ENCODE measurements at regions not wholly inside any gene's neighbourhood (a gene's known extent, or its start where the extent isn't known, plus 50 kb on each side); places are given as distances from the start of the nearest gene placed in this dataset.

DNA sequence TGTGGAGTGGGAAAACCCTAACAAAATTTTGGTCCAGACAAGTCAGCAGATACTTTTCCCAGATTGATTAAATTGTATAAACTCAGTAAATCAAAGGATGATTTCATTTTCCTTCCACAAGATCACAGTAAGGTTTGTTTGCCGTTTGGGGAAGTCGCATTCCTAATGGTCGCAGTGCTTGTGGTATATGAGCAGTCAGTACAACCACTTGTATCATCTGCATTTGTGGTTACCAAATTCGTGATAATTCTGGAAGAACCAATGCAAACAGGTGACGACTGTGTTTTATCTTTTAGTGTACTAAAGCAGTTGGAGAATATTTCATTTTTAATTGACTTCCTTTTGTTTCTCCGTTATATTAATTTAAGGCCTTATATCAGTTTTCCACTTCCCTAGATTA, 100.0 kb upstream of the CNTN6 start:
- 65 to 74% (median 68%) methylated on average over 6 of the region's 6 CpGs for WGBS, 5 donors

DNA sequence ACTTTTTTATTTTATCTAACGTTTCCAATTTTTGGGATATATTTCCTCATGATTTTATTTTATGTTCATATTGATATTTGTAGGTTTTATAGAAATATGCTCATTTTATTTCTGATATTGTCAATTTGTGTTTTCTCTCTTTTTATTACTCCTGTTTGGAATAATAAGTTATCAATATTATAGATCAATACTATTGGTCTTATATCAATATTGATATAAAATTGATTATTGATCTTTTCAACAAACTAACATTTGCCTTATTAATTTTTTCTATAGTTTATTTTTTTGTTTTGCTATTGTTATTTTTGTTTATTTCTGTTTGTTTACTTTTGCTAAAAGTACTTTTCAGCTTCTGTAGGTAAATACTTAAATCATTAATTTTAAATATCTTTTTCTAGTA, 90.8 kb upstream of the CNTN6 start:
- DNase-seq, result no peak
- Histone ChIP-seq H3K4me3 (no peak overlapping the region), H3K27ac (no peak overlapping the region), H3K36me3 (no peaks in the 10 kb centered on the region), H3K9me3 (peaks cover 0 to 7% (median 2%) of the 10 kb centered on the region in 4 donors), H3K27me3 (no peaks in the 10 kb centered on the region), H3K4me1 (no peaks in the 10 kb centered on the region)
- TF ChIP-seq POLR2A (IDR thresholded peaks at IDR 0.05) (no peak), EP300 (IDR thresholded peaks at IDR 0.05) (no peak), POLR2AphosphoS5 (IDR thresholded peaks at IDR 0.05) (no peak)
- TF ChIP-seq, protein P1, sequence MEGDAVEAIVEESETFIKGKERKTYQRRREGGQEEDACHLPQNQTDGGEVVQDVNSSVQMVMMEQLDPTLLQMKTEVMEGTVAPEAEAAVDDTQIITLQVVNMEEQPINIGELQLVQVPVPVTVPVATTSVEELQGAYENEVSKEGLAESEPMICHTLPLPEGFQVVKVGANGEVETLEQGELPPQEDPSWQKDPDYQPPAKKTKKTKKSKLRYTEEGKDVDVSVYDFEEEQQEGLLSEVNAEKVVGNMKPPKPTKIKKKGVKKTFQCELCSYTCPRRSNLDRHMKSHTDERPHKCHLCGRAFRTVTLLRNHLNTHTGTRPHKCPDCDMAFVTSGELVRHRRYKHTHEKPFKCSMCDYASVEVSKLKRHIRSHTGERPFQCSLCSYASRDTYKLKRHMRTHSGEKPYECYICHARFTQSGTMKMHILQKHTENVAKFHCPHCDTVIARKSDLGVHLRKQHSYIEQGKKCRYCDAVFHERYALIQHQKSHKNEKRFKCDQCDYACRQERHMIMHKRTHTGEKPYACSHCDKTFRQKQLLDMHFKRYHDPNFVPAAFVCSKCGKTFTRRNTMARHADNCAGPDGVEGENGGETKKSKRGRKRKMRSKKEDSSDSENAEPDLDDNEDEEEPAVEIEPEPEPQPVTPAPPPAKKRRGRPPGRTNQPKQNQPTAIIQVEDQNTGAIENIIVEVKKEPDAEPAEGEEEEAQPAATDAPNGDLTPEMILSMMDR (IDR thresholded peaks at IDR 0.05), result no peak
- WGBS, 5 donors, result 75 to 91% (median 85%) methylated on average over 1 of the region's 1 CpG
- intact Hi-C loops (cut with DNase I; ENCODE audit: low total_unique reads), result no loop called here

More for the DNA sequence above, 100.0 kb upstream of the CNTN6 start:
- intact Hi-C loops (cut with DNase I; ENCODE audit: low total_unique reads), result no loop called here
- Histone ChIP-seq H3K4me1 (no peaks in the 10 kb centered on the region), H3K4me3 (no peak overlapping the region), H3K9me3 (peaks cover 0 to 16% (median under 1%) of the 10 kb centered on the region in 4 donors), H3K36me3 (no peaks in the 10 kb centered on the region), H3K27me3 (no peaks in the 10 kb centered on the region), H3K27ac (no peak overlapping the region)
- DNase-seq, result no peak
- no peak for TF ChIP-seq POLR2A (IDR thresholded peaks at IDR 0.05)
- TF ChIP-seq EP300 (IDR thresholded peaks at IDR 0.05), result no peak

DNA sequence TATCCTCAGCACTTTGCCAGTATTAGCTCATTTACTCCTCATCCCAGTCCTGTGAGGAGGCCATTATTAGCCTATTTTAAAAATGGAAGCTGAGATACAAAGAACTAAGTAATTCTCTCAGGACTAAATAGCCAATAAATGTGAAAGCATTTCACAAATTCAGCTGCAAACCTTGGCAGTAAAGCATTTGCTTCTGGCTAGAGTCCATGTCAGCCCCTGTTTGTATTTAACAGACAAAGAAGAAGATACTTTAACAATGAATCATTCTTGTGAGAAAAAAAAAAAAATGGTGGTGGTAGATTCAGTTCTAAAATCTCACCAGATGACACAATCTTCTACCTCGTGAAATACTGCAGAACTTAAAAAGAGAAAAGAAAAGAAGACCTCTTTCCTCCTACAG, 85.0 kb upstream of the CNTN6 start:
- H3K36me3 ChIP-seq, result no peaks in the 10 kb centered on the region
- WGBS, 5 donors, result 35 to 48% (median 38%) methylated on average over 1 of the region's 1 CpG
- no peak for TF ChIP-seq POLR2AphosphoS5 (IDR thresholded peaks at IDR 0.05)
- intact Hi-C loops (cut with DNase I; ENCODE audit: low total_unique reads), result no loop called here
- no peaks in the 10 kb centered on the region for H3K4me1 ChIP-seq
- peaks cover 0 to 10% (median 3%) of the 10 kb centered on the region in 4 donors for H3K9me3 ChIP-seq
- no peak overlapping the region for H3K27ac ChIP-seq
- H3K27me3 ChIP-seq, result no peaks in the 10 kb centered on the region
- no peak overlapping the region for H3K4me3 ChIP-seq
- peak in 1 of 2 donors; percentile 34 for DNase-seq

DNA sequence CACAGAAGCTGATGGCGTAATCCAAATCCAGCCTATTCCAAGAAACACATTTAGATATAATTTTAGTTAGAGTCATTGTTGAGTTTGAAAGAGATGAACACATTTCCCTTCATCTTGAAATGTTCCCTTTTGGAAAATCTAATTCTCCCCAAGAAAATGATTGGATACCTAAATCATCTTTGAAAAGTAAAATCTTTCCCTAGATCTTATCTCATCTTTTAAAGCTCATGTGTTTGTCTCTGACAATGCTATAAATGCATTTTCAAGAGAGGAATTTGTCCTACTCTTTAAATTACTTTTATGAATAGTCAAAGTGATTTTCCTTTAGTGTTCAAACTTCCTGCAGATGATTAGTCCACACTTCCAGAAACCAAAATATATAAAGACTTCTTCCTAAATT, 82.6 kb upstream of the CNTN6 start:
- Histone ChIP-seq H3K27me3 (no peaks in the 10 kb centered on the region), H3K27ac (no peak overlapping the region), H3K9me3 (peaks cover 0 to 5% (median 0%) of the 10 kb centered on the region in 4 donors), H3K4me1 (no peaks in the 10 kb centered on the region), H3K36me3 (no peaks in the 10 kb centered on the region), H3K4me3 (no peak overlapping the region)
- 77 to 87% (median 79%) methylated on average over 1 of the region's 1 CpG for WGBS, 5 donors
- no peak for DNase-seq
- TF ChIP-seq, protein P1 (IDR thresholded peaks at IDR 0.05), result no peak
- TF ChIP-seq EP300 (IDR thresholded peaks at IDR 0.05) (no peak), POLR2A (IDR thresholded peaks at IDR 0.05) (no peak), POLR2AphosphoS5 (IDR thresholded peaks at IDR 0.05) (no peak)
- intact Hi-C loops (cut with DNase I; ENCODE audit: low total_unique reads), result no loop called here

DNA sequence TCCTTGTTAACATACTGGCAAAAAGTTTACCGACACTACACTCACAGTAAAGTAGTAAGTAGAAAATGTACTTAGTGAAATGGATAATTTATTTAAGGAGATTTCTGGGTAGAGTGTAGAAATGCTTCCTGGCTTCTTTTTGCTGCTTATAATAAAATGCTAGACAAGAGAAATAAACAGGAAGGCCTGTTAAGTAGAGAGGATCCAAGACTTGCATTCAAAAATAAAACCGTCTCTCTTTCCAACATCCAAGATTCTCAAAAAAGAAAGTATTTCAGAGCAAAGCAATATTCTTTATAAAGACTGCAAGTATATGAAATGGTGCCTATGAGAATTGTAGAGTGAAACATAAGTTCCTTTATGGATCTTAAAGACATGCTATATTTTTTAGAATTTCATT, 77.0 kb upstream of the CNTN6 start:
- TF ChIP-seq, protein P1 (IDR thresholded peaks at IDR 0.05), result no peak
- TF ChIP-seq POLR2A (IDR thresholded peaks at IDR 0.05), result no peak
- no peak for TF ChIP-seq EP300 (IDR thresholded peaks at IDR 0.05)
- Histone ChIP-seq H3K27ac (no peak overlapping the region), H3K27me3 (no peaks in the 10 kb centered on the region), H3K9me3 (no peaks in the 10 kb centered on the region), H3K36me3 (no peaks in the 10 kb centered on the region), H3K4me3 (no peak overlapping the region), H3K4me1 (no peaks in the 10 kb centered on the region)
- intact Hi-C loops (cut with DNase I; ENCODE audit: low total_unique reads), result no loop called here
- no peak for DNase-seq
- 29 to 72% (median 60%) methylated on average over 2 of the region's 2 CpGs for WGBS, 5 donors
